Gastrocnemius medialis (tissue), 4 donors: ENCODE measurements at regions not wholly inside any gene's neighbourhood (a gene's known extent, or its start where the extent isn't known, plus 50 kb on each side); places are given as distances from the start of the nearest gene placed in this dataset.

ENCODE experiments used
- CTCF ChIP-seq, 5 experiments: fragments of 450-650 bp in 3 of 5; fragments of 200-600 bp in 2 of 5; sonication (generic) in 2 of 5; IDR thresholded peaks in 4 of 5; conservative IDR thresholded peaks in 1 of 5; 1 replicate in 4 of 5; 2 replicates in 1 of 5; pipeline ENCODE4 v1.5.1; 2016 to 2019; ENCODE audit warnings: antibody characterized with exemption in 5 of 5, mild to moderate bottlenecking in 3 of 5, moderate library complexity in 3 of 5
- POLR2A ChIP-seq, 2 donors: fragments of 450-650 bp; IDR thresholded peaks; one replicate each; pipeline ENCODE4 v1.6.1; 2017; ENCODE audit warnings: antibody characterized with exemption in 2 of 2, mild to moderate bottlenecking in 2 of 2, moderate library complexity in 2 of 2

GRCh38 chr18:4677006-4677405 is 221.9 kb upstream of the DLGAP1 start:
- TF ChIP-seq CTCF (IDR thresholded peaks at IDR 0.05 in 4 of 5, conservative IDR thresholded peaks at IDR 0.05 in 1 of 5) (no peak), POLR2A (IDR thresholded peaks at IDR 0.05) (no peak)
